ENCODE measurements at regions not wholly inside any gene's neighbourhood (a gene's known extent, or its start where the extent isn't known, plus 50 kb on each side); places are given as distances from the start of the nearest gene placed in this dataset.

- TF ChIP-seq CTCF (conservative IDR thresholded peaks at IDR 0.05; ENCODE audit: control insufficient read depth, insufficient read depth, low read depth, low read length): no peak
- H3K4me3 ChIP-seq (ENCODE audit: control insufficient read depth, low read depth, low read length): no peak overlapping the region
- no peak for DNase-seq (ENCODE audit: low read depth)
These were observed 125.5 kb upstream of the CDH4 start for GRCh38 chr20:61126369-61127195.

- DNase-seq (ENCODE audit: low read depth): peak; percentile 92
- no peak for TF ChIP-seq CTCF (conservative IDR thresholded peaks at IDR 0.05; ENCODE audit: control insufficient read depth, insufficient read depth, low read depth, low read length)
- H3K4me3 ChIP-seq (ENCODE audit: control insufficient read depth, low read depth, low read length): no peak overlapping the region
These were observed 124.6 kb upstream of the CDH4 start for GRCh38 chr20:61127311-61128039.

GRCh38 chr20:61128701-61129269 lies 123.3 kb upstream of the CDH4 start:
- no peak for DNase-seq (ENCODE audit: low read depth)
- no peak overlapping the region for H3K4me3 ChIP-seq (ENCODE audit: control insufficient read depth, low read depth, low read length)
- no peak for TF ChIP-seq CTCF (conservative IDR thresholded peaks at IDR 0.05; ENCODE audit: control insufficient read depth, insufficient read depth, low read depth, low read length)

GRCh38 chr20:61129311-61129710 lies 122.8 kb upstream of the CDH4 start:
- TF ChIP-seq CTCF (conservative IDR thresholded peaks at IDR 0.05; ENCODE audit: control insufficient read depth, insufficient read depth, low read depth, low read length): no peak
- no peak overlapping the region for H3K4me3 ChIP-seq (ENCODE audit: control insufficient read depth, low read depth, low read length)
- DNase-seq (ENCODE audit: low read depth): no peak

GRCh38 chr20:61130156-61130555 lies 121.9 kb upstream of the CDH4 start:
- DNase-seq (ENCODE audit: low read depth): no peak
- no peak for TF ChIP-seq CTCF (conservative IDR thresholded peaks at IDR 0.05; ENCODE audit: control insufficient read depth, insufficient read depth, low read depth, low read length)
- H3K4me3 ChIP-seq (ENCODE audit: control insufficient read depth, low read depth, low read length): no peak overlapping the region

- no peak for TF ChIP-seq CTCF (conservative IDR thresholded peaks at IDR 0.05; ENCODE audit: control insufficient read depth, insufficient read depth, low read depth, low read length)
- DNase-seq (ENCODE audit: low read depth): no peak
- H3K4me3 ChIP-seq (ENCODE audit: control insufficient read depth, low read depth, low read length): no peak overlapping the region
These were observed 120.1 kb upstream of the CDH4 start for GRCh38 chr20:61131944-61132343.

Measured in fibroblast of mammary gland (primary cell).